Stimulated activated effector memory CD8-positive, alpha-beta T cell treated with anti-CD3 and anti-CD28 coated beads, Interleukin-12 subunit alpha, Interleukin-12 subunit beta, amount 100 ng/mL, for 72 hours (primary cell): ENCODE measurements at regions not wholly inside any gene's neighbourhood (a gene's known extent, or its start where the extent isn't known, plus 50 kb on each side); places are given as distances from the start of the nearest gene placed in this dataset.

Experiments used
- ATAC-seq: fragments of 150-1000 bp; cut with Tn5 transposase; 2 replicates; pipeline ENCODE4 v1.10.0; 2021
- DNase-seq, 2 donors: peaks; one replicate each; pipeline ENCODE4 v3.0.0; 2021 to 2022; ENCODE audit warnings: low spot score in 2 of 2
- H3K27ac Mint-ChIP-seq: one replicate; pipeline ENCODE4 v1.8.0; 2022; ENCODE audit warnings: mild to moderate bottlenecking, mixed read lengths
- H3K36me3 Mint-ChIP-seq: one replicate; pipeline ENCODE4 v1.8.0; 2022; ENCODE audit warnings: mild to moderate bottlenecking, mixed read lengths
- H3K4me1 Mint-ChIP-seq: one replicate; pipeline ENCODE4 v1.8.0; 2022; ENCODE audit warnings: mixed read lengths
- H3K4me3 Mint-ChIP-seq: one replicate; pipeline ENCODE4 v1.8.0; 2022; ENCODE audit warnings: mild to moderate bottlenecking, mixed read lengths
- H3K9me3 Mint-ChIP-seq: one replicate; pipeline ENCODE4 v1.8.0; 2022; ENCODE audit warnings: mixed read lengths

DNA sequence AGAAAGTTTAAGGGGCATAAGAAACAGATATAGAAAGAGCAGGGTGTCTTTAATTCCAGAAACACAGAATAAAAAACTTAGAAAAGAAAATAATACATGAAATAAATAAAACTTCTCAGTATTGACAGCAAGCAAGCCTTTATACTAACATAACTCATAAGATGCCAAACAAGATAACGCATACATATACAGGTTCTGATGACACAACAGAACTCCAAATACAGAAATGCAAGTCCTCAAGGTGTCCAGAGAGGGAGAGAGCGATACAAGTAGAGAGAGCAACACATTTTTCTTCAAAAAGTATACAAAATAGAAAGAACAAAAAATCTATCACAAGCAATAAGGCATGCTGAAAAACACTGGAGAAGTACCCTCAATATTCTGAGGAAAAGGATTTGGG is 314.6 kb upstream of the POM121L12 start:
- ATAC-seq, result no peak
- Mint-ChIP-seq H3K27ac (no peak overlapping the region), H3K9me3 (peaks cover 20% of the 10 kb centered on the region), H3K36me3 (no peaks in the 10 kb centered on the region), H3K4me3 (no peak overlapping the region), H3K4me1 (no peaks in the 10 kb centered on the region)
- no peak for DNase-seq

GRCh38 chr7:52719677-52720076 is 315.8 kb upstream of the POM121L12 start:
- Mint-ChIP-seq H3K36me3 (no peaks in the 10 kb centered on the region), H3K27ac (no peak overlapping the region), H3K4me1 (no peaks in the 10 kb centered on the region)

GRCh38 chr7:52715701-52716100 is 319.7 kb upstream of the POM121L12 start:
- Mint-ChIP-seq H3K36me3 (no peaks in the 10 kb centered on the region), H3K4me3 (no peak overlapping the region), H3K9me3 (peaks cover 29% of the 10 kb centered on the region), H3K4me1 (no peaks in the 10 kb centered on the region), H3K27ac (no peak overlapping the region)
- ATAC-seq (no peak), DNase-seq (no peak)

More at GRCh38 chr7:52719677-52720076, 315.8 kb upstream of the POM121L12 start:
- Mint-ChIP-seq H3K4me3 (no peak overlapping the region), H3K9me3 (peaks cover 18% of the 10 kb centered on the region)
- DNase-seq (no peak), ATAC-seq (no peak)

- Mint-ChIP-seq H3K27ac (no peak overlapping the region), H3K4me3 (no peak overlapping the region), H3K9me3 (peaks cover 36% of the 10 kb centered on the region), H3K36me3 (no peaks in the 10 kb centered on the region), H3K4me1 (no peaks in the 10 kb centered on the region)
- DNase-seq, result no peak
- ATAC-seq, result no peak
Measured at GRCh38 chr7:52712938-52713337, 322.5 kb upstream of the POM121L12 start.

- Mint-ChIP-seq H3K36me3 (no peaks in the 10 kb centered on the region), H3K27ac (no peak overlapping the region), H3K4me1 (no peaks in the 10 kb centered on the region), H3K4me3 (no peak overlapping the region), H3K9me3 (peaks cover 33% of the 10 kb centered on the region)
- ATAC-seq (no peak), DNase-seq (no peak)
Measured at GRCh38 chr7:52711951-52712350, 323.5 kb upstream of the POM121L12 start.

GRCh38 chr7:52708846-52709245 is 326.6 kb upstream of the POM121L12 start:
- no peak for DNase-seq
- Mint-ChIP-seq H3K36me3 (no peaks in the 10 kb centered on the region), H3K9me3 (peaks cover 26% of the 10 kb centered on the region), H3K27ac (no peak overlapping the region), H3K4me3 (no peak overlapping the region), H3K4me1 (no peaks in the 10 kb centered on the region)
- no peak for ATAC-seq

DNA sequence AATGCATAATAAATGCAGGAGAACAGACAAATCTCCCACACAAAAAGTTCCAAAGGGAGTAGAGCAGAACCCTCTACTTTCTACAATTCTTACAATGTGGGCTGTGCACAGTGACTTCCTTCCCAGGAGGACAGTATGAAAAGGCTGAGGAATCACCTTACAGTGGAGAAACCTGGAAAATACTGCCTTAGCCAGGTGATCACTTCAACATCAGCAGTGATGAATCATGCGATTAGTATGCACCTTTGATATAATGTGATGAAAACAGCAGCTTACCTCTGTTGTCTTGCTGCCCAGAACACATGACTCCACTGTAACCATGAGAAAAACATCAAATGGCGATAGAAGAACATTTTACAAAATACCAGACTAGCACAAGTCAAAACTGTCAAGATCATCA is 329.7 kb upstream of the POM121L12 start:
- ATAC-seq, result no peak
- Mint-ChIP-seq H3K27ac (no peak overlapping the region), H3K9me3 (peaks cover 18% of the 10 kb centered on the region), H3K4me1 (no peaks in the 10 kb centered on the region), H3K36me3 (no peaks in the 10 kb centered on the region), H3K4me3 (no peak overlapping the region)
- no peak for DNase-seq

GRCh38 chr7:52700349-52700748 is 335.1 kb upstream of the POM121L12 start:
- ATAC-seq (no peak), DNase-seq (no peak)
- Mint-ChIP-seq H3K4me3 (no peak overlapping the region), H3K9me3 (peaks cover 18% of the 10 kb centered on the region), H3K4me1 (no peaks in the 10 kb centered on the region), H3K36me3 (no peaks in the 10 kb centered on the region), H3K27ac (no peak overlapping the region)

DNA sequence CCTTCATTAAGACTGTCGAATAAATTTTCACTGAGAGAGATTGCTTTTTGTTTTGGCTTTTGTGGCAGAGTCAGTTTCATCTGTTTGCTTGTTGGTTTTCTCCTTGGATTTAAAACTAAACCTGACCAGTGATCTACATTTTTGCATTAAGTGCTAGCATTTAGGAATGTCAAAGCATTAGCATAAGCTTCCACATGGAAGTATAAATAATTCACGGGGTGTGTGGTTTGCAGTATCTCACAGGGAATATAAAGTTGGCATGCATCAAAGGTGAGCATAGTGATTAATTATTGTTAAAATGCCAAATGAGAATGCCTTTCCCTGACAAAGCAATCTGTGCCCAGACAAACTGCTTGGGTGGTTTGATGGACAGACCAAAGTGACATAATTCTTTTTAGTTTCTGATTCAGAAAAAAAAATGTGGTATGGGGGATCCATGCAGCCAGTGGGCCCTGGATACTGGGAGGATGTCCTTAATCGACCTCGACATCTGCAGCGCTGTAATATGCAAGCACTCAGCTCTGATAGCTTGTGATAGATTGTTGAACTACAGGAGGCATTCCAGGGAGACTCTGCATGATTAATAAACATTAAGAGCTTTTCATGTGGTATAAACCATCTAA is 339.3 kb upstream of the POM121L12 start:
- Mint-ChIP-seq H3K27ac (no peak overlapping the region), H3K4me1 (no peaks in the 10 kb centered on the region)
- no peak for ATAC-seq

GRCh38 chr7:52691257-52691656 is 344.2 kb upstream of the POM121L12 start:
- H3K9me3 Mint-ChIP-seq, result peaks cover 18% of the 10 kb centered on the region
- H3K4me3 Mint-ChIP-seq, result no peak overlapping the region
- no peaks in the 10 kb centered on the region for H3K36me3 Mint-ChIP-seq
- no peak for ATAC-seq
- H3K27ac Mint-ChIP-seq, result no peak overlapping the region
- H3K4me1 Mint-ChIP-seq, result no peaks in the 10 kb centered on the region
- no peak for DNase-seq

More for the DNA sequence above, 339.3 kb upstream of the POM121L12 start:
- Mint-ChIP-seq H3K9me3 (peaks cover 13% of the 10 kb centered on the region), H3K4me3 (no peak overlapping the region), H3K36me3 (no peaks in the 10 kb centered on the region)
- no peak for DNase-seq

GRCh38 chr7:52689912-52690311 is 345.5 kb upstream of the POM121L12 start:
- H3K27ac Mint-ChIP-seq, result no peak overlapping the region
- peaks cover 15% of the 10 kb centered on the region for H3K9me3 Mint-ChIP-seq
- H3K4me1 Mint-ChIP-seq, result no peaks in the 10 kb centered on the region
- no peak for DNase-seq
- H3K36me3 Mint-ChIP-seq, result no peaks in the 10 kb centered on the region
- H3K4me3 Mint-ChIP-seq, result no peak overlapping the region
- no peak for ATAC-seq

GRCh38 chr7:52685333-52685732 is 350.1 kb upstream of the POM121L12 start:
- Mint-ChIP-seq H3K4me1 (no peaks in the 10 kb centered on the region), H3K27ac (no peak overlapping the region), H3K4me3 (no peak overlapping the region), H3K9me3 (peaks cover 20% of the 10 kb centered on the region), H3K36me3 (no peaks in the 10 kb centered on the region)
- ATAC-seq (no peak), DNase-seq (no peak)

DNA sequence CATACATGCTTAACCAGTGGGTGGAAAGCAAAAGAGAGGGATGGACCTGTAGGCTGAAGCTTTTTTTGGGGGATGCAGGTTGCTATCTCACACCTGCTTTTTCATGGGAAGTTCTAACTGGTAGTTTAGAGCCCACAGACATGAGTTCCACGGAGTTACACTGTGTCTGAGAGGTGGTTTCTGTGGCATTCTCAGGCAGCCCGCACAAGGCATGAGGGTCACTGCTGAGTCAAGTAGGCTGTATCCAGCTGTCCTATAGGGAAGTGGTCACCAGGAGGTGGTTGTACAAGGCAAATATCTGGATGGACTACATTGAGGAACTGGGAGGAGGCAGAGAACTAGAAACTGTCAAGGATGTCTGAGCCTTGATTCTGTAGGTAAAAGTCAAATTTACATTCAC is 351.0 kb upstream of the POM121L12 start:
- peaks cover 22% of the 10 kb centered on the region for H3K9me3 Mint-ChIP-seq
- ATAC-seq (no peak), DNase-seq (no peak)
- no peaks in the 10 kb centered on the region for H3K4me1 Mint-ChIP-seq
- H3K27ac Mint-ChIP-seq, result no peak overlapping the region
- H3K36me3 Mint-ChIP-seq, result no peaks in the 10 kb centered on the region
- H3K4me3 Mint-ChIP-seq, result no peak overlapping the region

GRCh38 chr7:52682993-52683392 is 352.4 kb upstream of the POM121L12 start:
- no peak overlapping the region for H3K4me3 Mint-ChIP-seq
- no peaks in the 10 kb centered on the region for H3K36me3 Mint-ChIP-seq
- H3K4me1 Mint-ChIP-seq, result no peaks in the 10 kb centered on the region
- H3K9me3 Mint-ChIP-seq, result peaks cover 22% of the 10 kb centered on the region
- H3K27ac Mint-ChIP-seq, result no peak overlapping the region
- DNase-seq, result no peak
- no peak for ATAC-seq

GRCh38 chr7:52670608-52671225 is 364.7 kb upstream of the POM121L12 start:
- Mint-ChIP-seq H3K4me1 (no peaks in the 10 kb centered on the region), H3K27ac (no peak overlapping the region), H3K4me3 (no peak overlapping the region), H3K9me3 (peaks cover 3% of the 10 kb centered on the region), H3K36me3 (no peaks in the 10 kb centered on the region)
- DNase-seq (no peak), ATAC-seq (no peak)

DNA sequence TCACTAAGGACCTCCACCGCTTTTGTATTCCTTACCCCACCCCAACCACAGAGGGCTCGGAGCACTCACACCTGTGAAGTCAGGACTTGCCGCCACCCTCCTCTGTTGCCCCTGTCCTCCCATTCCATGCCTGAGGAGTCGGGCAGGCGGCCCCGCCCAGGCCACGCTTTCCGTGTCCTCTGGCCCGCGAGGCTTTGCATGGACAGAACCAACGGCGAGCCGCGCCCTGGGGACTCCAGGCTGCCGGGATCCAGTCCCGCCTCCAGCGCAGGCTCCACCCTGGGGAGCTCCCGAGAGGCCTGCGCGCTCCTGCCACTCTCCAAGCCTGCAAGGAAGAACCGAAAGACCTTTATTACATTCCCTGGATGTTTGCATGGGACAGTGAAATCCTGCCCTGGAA is 366.4 kb upstream of the POM121L12 start:
- Mint-ChIP-seq H3K36me3 (no peaks in the 10 kb centered on the region), H3K9me3 (peaks cover 6% of the 10 kb centered on the region), H3K27ac (no peak overlapping the region), H3K4me1 (no peaks in the 10 kb centered on the region), H3K4me3 (no peak overlapping the region)
- ATAC-seq (no peak), DNase-seq (no peak)
